ENCODE measurements at regions not wholly inside any gene's neighbourhood (a gene's known extent, or its start where the extent isn't known, plus 50 kb on each side); places are given as distances from the start of the nearest gene placed in this dataset.

GRCh38 chr17:77343031-77343800, 202.4 kb downstream of the SEC14L1 start:
- H3K27ac Mint-ChIP-seq (ENCODE audit: unreplicated experiment) = no peak overlapping the region
- H3K4me3 Mint-ChIP-seq = no peak overlapping the region
- no peaks in the 10 kb centered on the region for H3K4me1 Mint-ChIP-seq
- no peak for DNase-seq (ENCODE audit: low read depth, low spot score)
- peaks cover 7% of the 10 kb centered on the region for H3K9me3 Mint-ChIP-seq
- peaks cover 5% of the 10 kb centered on the region for H3K36me3 Mint-ChIP-seq (ENCODE audit: low read depth)
- TF ChIP-seq CTCF (conservative IDR thresholded peaks at IDR 0.05) = no peak
- no peaks in the 10 kb centered on the region for H3K27me3 Mint-ChIP-seq (ENCODE audit: low read depth)

GRCh38 chr17:77344038-77344437, 203.3 kb downstream of the SEC14L1 start:
- no peak overlapping the region for H3K4me3 Mint-ChIP-seq
- no peak overlapping the region for H3K27ac Mint-ChIP-seq (ENCODE audit: unreplicated experiment)
- no peaks in the 10 kb centered on the region for H3K4me1 Mint-ChIP-seq
- H3K36me3 Mint-ChIP-seq (ENCODE audit: low read depth) = peaks cover 5% of the 10 kb centered on the region
- H3K9me3 Mint-ChIP-seq = peaks cover 7% of the 10 kb centered on the region
- DNase-seq (ENCODE audit: low read depth, low spot score) = no peak
- no peaks in the 10 kb centered on the region for H3K27me3 Mint-ChIP-seq (ENCODE audit: low read depth)
- TF ChIP-seq CTCF (conservative IDR thresholded peaks at IDR 0.05) = no peak

GRCh38 chr17:77345260-77345910, 204.6 kb downstream of the SEC14L1 start:
- no peak overlapping the region for H3K27ac Mint-ChIP-seq (ENCODE audit: unreplicated experiment)
- H3K9me3 Mint-ChIP-seq = peaks cover 7% of the 10 kb centered on the region
- no peak for DNase-seq (ENCODE audit: low read depth, low spot score)
- no peaks in the 10 kb centered on the region for H3K27me3 Mint-ChIP-seq (ENCODE audit: low read depth)
- H3K36me3 Mint-ChIP-seq (ENCODE audit: low read depth) = peaks cover 5% of the 10 kb centered on the region
- TF ChIP-seq CTCF (conservative IDR thresholded peaks at IDR 0.05) = no peak
- H3K4me1 Mint-ChIP-seq = peaks cover 2% of the 10 kb centered on the region
- H3K4me3 Mint-ChIP-seq = no peak overlapping the region

GRCh38 chr17:77346765-77347164, 206.0 kb downstream of the SEC14L1 start:
- no peak for TF ChIP-seq CTCF (conservative IDR thresholded peaks at IDR 0.05)
- H3K9me3 Mint-ChIP-seq = peaks cover 7% of the 10 kb centered on the region
- peaks cover 5% of the 10 kb centered on the region for H3K36me3 Mint-ChIP-seq (ENCODE audit: low read depth)
- no peak overlapping the region for H3K4me3 Mint-ChIP-seq
- H3K27ac Mint-ChIP-seq (ENCODE audit: unreplicated experiment) = no peak overlapping the region
- H3K27me3 Mint-ChIP-seq (ENCODE audit: low read depth) = no peaks in the 10 kb centered on the region
- DNase-seq (ENCODE audit: low read depth, low spot score) = no peak
- peaks cover 16% of the 10 kb centered on the region for H3K4me1 Mint-ChIP-seq

- Mint-ChIP-seq H3K4me1 (peaks cover 18% of the 10 kb centered on the region), H3K36me3 (ENCODE audit: low read depth) (peaks cover 5% of the 10 kb centered on the region), H3K27me3 (ENCODE audit: low read depth) (no peaks in the 10 kb centered on the region), H3K4me3 (no peak overlapping the region), H3K9me3 (peaks cover 7% of the 10 kb centered on the region), H3K27ac (ENCODE audit: unreplicated experiment) (no peak overlapping the region)
- TF ChIP-seq CTCF (conservative IDR thresholded peaks at IDR 0.05) = no peak
- no peak for DNase-seq (ENCODE audit: low read depth, low spot score)
These were observed 206.8 kb downstream of the SEC14L1 start for GRCh38 chr17:77347544-77347943.

Measured in neural crest cell (in vitro differentiated cells).